ENCODE measurements at regions not wholly inside any gene's neighbourhood (a gene's known extent, or its start where the extent isn't known, plus 50 kb on each side); places are given as distances from the start of the nearest gene placed in this dataset.

- no peak for TF ChIP-seq CTCF (IDR thresholded peaks at IDR 0.05; ENCODE audit: poor library complexity, severe bottlenecking)
- TF ChIP-seq EP300 (conservative IDR thresholded peaks at IDR 0.05; ENCODE audit: poor library complexity, severe bottlenecking), result no peak
- no peak for TF ChIP-seq EZH2 (IDR thresholded peaks at IDR 0.05; ENCODE audit: borderline replicate concordance, insufficient read depth, low read length, poor library complexity, severe bottlenecking)
- no peak for TF ChIP-seq POLR2AphosphoS5 (IDR thresholded peaks at IDR 0.05)
- TF ChIP-seq TAF1 (IDR thresholded peaks at IDR 0.05; ENCODE audit: low read depth), result no peak
- TF ChIP-seq RAD21 (conservative IDR thresholded peaks at IDR 0.05), result no peak
- TF ChIP-seq REST (IDR thresholded peaks at IDR 0.05; ENCODE audit: borderline replicate concordance), result no peak
- TF ChIP-seq MXI1 (conservative IDR thresholded peaks at IDR 0.05; ENCODE audit: poor library complexity, severe bottlenecking), result no peak
Observed at GRCh38 chr3:30530084-30530483, 76.3 kb upstream of the TGFBR2 start.

Data from neural cell (in vitro differentiated cells).